Liver (tissue), 8 donors: ENCODE measurements at regions not wholly inside any gene's neighbourhood (a gene's known extent, or its start where the extent isn't known, plus 50 kb on each side); places are given as distances from the start of the nearest gene placed in this dataset.

ENCODE experiments used
- DNase-seq: peaks from one replicate; pipeline ENCODE4 v3.0.0-alpha.2; 2017; ENCODE audit warnings: low spot score
- H3K27ac ChIP-seq, 2 donors: one replicate each; pipeline ENCODE4 v1.7.0; 2013; ENCODE audit warnings: inconsistent platforms in 2 of 2, low read length in 2 of 2, control low read depth in 1 of 2, low read depth in 1 of 2, mild to moderate bottlenecking in 1 of 2
- H3K27me3 ChIP-seq, 4 donors: one replicate each; pipeline versions ENCODE4 v1.6.1 to v1.7.0; 2013; ENCODE audit warnings: low read length in 3 of 4, inconsistent platforms in 1 of 4, mild to moderate bottlenecking in 1 of 4, moderate library complexity in 1 of 4; ENCODE audit not compliant: control insufficient read depth in 4 of 4, insufficient read depth in 4 of 4
- H3K36me3 ChIP-seq, 4 donors: one replicate each; pipeline versions ENCODE4 v1.6.1 to v1.7.0; 2013; ENCODE audit warnings: low read length in 3 of 4, mild to moderate bottlenecking in 3 of 4, low read depth in 1 of 4, moderate library complexity in 1 of 4; ENCODE audit not compliant: control insufficient read depth in 4 of 4, insufficient read depth in 3 of 4
- H3K4me1 ChIP-seq, 4 donors: one replicate each; pipeline versions ENCODE4 v1.6.1 to v1.7.0; 2013; ENCODE audit warnings: low read length in 3 of 4, mild to moderate bottlenecking in 3 of 4, moderate library complexity in 1 of 4; ENCODE audit not compliant: control insufficient read depth in 4 of 4, insufficient read depth in 4 of 4
- H3K4me3 ChIP-seq, 3 donors: one replicate each; pipeline versions ENCODE4 v1.6.1 to v1.7.0; 2013; ENCODE audit warnings: low read length in 3 of 3, control low read depth in 1 of 3, low read depth in 1 of 3, mild to moderate bottlenecking in 1 of 3
- H3K9ac ChIP-seq, 2 donors: one replicate each; pipeline ENCODE4 v1.7.0; 2013; ENCODE audit warnings: low read length in 2 of 2, mild to moderate bottlenecking in 2 of 2, moderate library complexity in 2 of 2, control low read depth in 1 of 2, low read depth in 1 of 2
- H3K9me3 ChIP-seq, 4 donors: one replicate each; pipeline versions ENCODE4 v1.6.1 to v1.7.0; 2013; ENCODE audit warnings: low read length in 3 of 4; ENCODE audit not compliant: control insufficient read depth in 4 of 4
- ATF3 ChIP-seq: IDR thresholded peaks from 2 replicates; pipeline ENCODE4 v1.6.1; 2016; ENCODE audit warnings: antibody characterized with exemption
- EGR1 ChIP-seq, 2 donors: IDR thresholded peaks; 2 replicates each; pipeline ENCODE4 v1.6.1; 2016 to 2018; ENCODE audit warnings: antibody characterized with exemption in 2 of 2, low read depth in 2 of 2
- FOXA1 ChIP-seq: IDR thresholded peaks from 2 replicates; pipeline ENCODE4 v1.6.1; 2016; ENCODE audit warnings: antibody characterized with exemption
- FOXA2 ChIP-seq: IDR thresholded peaks from 2 replicates; pipeline ENCODE4 v1.6.1; 2016; ENCODE audit warnings: antibody characterized with exemption
- GABPA ChIP-seq, 2 donors: IDR thresholded peaks in 1 of 2; conservative IDR thresholded peaks in 1 of 2; 2 replicates each; pipeline ENCODE4 v1.6.1; 2016; ENCODE audit warnings: antibody characterized with exemption in 2 of 2, mild to moderate bottlenecking in 1 of 2, moderate library complexity in 1 of 2
- HNF4A ChIP-seq, 2 donors: conservative IDR thresholded peaks; 2 replicates each; pipeline ENCODE4 v1.6.1; 2016; ENCODE audit warnings: antibody characterized with exemption in 2 of 2, mild to moderate bottlenecking in 2 of 2
- HNF4G ChIP-seq: IDR thresholded peaks from 2 replicates; pipeline ENCODE4 v1.6.1; 2016; ENCODE audit warnings: antibody characterized with exemption
- JUND ChIP-seq, 2 donors: IDR thresholded peaks; 2 replicates each; pipeline ENCODE4 v1.6.1; 2016; ENCODE audit warnings: antibody characterized with exemption in 2 of 2
- NR2F2 ChIP-seq: IDR thresholded peaks from 2 replicates; pipeline ENCODE4 v1.6.1; 2016; ENCODE audit warnings: antibody characterized with exemption
- RAD21 ChIP-seq, 2 donors: IDR thresholded peaks; 2 replicates each; pipeline ENCODE4 v1.6.1; 2016; ENCODE audit warnings: antibody characterized with exemption in 2 of 2, mild to moderate bottlenecking in 2 of 2
- REST ChIP-seq: IDR thresholded peaks from 2 replicates; pipeline ENCODE4 v1.6.1; 2016; ENCODE audit warnings: antibody characterized with exemption, mild to moderate bottlenecking
- RXRA ChIP-seq, 2 donors: IDR thresholded peaks; 2 replicates each; pipeline ENCODE4 v1.6.1; 2017 to 2018; ENCODE audit warnings: antibody characterized with exemption in 2 of 2, mild to moderate bottlenecking in 1 of 2
- SP1 ChIP-seq: IDR thresholded peaks from 2 replicates; pipeline ENCODE4 v1.6.1; 2018; ENCODE audit warnings: antibody characterized with exemption, mild to moderate bottlenecking
- TAF1 ChIP-seq: conservative IDR thresholded peaks from 2 replicates; pipeline ENCODE4 v1.6.1; 2016; ENCODE audit warnings: antibody characterized with exemption, mild to moderate bottlenecking
- YY1 ChIP-seq: IDR thresholded peaks from 2 replicates; pipeline ENCODE4 v1.6.1; 2016; ENCODE audit warnings: antibody characterized with exemption, mild to moderate bottlenecking
- ZBTB33 ChIP-seq: IDR thresholded peaks from 2 replicates; pipeline ENCODE4 v1.6.1; 2016; ENCODE audit warnings: antibody characterized with exemption
- WGBS: extraction: QIAGEN DNeasy Blood & Tissue Kit; methylation state at CpG from one replicate; pipeline ENCODE4 v1.1.7; 2013; 5-methylcytosine and 5-hydroxymethylcytosine counted together
- TF ChIP-seq, protein P1 (sequence below): IDR thresholded peaks from 2 replicates; pipeline ENCODE4 v1.6.1; 2016; ENCODE audit warnings: antibody characterized with exemption
- TF ChIP-seq, protein P2 (sequence below): fragments of 150-350 bp; IDR thresholded peaks from 2 replicates; pipeline ENCODE4 v1.5.1; 2017; ENCODE audit warnings: improper control_type of control experiment, low read depth, low read length; ENCODE audit not compliant: missing input control
- donor health status: healthy.
- donor health status: healthy.
- donor health status: healthy.
- donor health status: healthy.
- donor health status: healthy.

DNA sequence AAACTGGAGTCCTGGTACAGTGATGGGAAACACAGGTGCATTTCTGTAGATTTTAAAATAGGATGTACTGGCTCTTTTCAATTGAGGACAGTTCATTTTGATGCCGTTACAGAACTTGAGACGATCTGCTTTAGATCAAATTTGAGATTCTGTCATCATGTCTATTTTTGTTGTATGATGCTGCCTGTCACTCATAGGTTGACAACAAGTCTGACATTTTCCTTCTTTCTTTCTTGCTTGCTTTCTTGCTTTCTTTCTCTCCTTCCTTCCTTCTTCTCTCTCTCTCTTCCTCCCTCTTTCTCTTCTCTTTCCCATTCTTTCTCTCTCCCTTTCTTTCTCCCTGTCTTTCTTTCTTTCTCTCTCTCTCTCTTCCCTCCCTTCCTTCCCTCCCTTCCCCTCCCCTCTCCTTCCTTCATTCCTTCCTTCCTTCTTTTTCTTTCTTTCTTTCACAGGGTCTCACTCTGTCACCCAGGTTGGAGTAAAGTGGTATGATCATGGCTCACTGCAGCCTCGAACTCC, 152.6 kb upstream of the SGK1 start:
- Histone ChIP-seq H3K27me3 (no peaks in the 10 kb centered on the region), H3K27ac (no peak overlapping the region), H3K9me3 (no peaks in the 10 kb centered on the region), H3K36me3 (no peaks in the 10 kb centered on the region), H3K4me1 (peaks cover 5 to 18% (median 11%) of the 10 kb centered on the region in 4 donors), H3K4me3 (no peak overlapping the region), H3K9ac (no peak overlapping the region)
- WGBS = 93% methylated on average over 3 of the region's 3 CpGs
- DNase-seq = no peak
- TF ChIP-seq ATF3 (no peak), GABPA (IDR thresholded peaks at IDR 0.05 in 1 of 2, conservative IDR thresholded peaks at IDR 0.05 in 1 of 2) (no peak), EGR1 (IDR thresholded peaks at IDR 0.05; ENCODE audit: low read depth in 2 of 2) (no peak)

DNA sequence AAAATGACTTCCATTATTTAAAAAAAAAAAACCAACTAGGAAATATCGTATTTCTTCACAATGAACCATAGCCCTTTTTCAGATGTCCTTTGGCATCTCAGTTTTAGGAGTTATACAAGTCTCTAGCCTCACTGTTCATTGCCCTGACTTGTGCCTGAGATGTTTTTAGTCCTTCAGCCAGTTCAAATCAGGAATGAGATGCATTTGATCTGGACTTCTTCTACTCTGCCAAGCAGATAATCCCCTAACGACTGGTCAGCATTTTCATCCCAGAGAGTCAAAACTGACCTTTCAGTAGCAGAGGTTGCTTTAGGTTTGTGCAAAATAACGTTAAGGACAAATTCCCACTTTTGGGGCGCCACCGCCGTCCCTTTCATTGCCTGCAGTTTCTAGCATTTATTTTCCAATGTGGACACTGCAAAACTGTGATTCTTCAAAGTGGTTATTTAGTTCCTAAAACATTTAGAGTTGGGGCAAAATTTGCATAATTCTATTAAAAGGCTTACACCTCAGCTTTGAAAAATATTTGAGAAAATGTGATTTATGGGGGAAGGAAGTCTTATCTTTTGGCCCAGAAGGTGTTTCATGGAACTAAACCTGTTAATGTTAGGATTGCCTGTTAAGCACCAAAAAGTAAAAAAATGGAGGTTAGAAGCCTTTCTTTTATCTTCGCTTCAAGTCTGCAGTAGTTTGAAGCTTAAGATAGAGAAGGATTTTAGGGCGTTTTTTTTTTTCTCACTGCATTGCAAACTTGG, 152.0 kb upstream of the SGK1 start:
- Histone ChIP-seq H3K9me3 (no peaks in the 10 kb centered on the region), H3K36me3 (no peaks in the 10 kb centered on the region), H3K9ac (no peak overlapping the region), H3K27ac (no peak overlapping the region), H3K27me3 (no peaks in the 10 kb centered on the region), H3K4me3 (no peak overlapping the region), H3K4me1 (peaks cover 8 to 18% (median 11%) of the 10 kb centered on the region in 4 donors)
- DNase-seq = no peak
- TF ChIP-seq REST (no peak), ZBTB33 (no peak), HNF4A (conservative IDR thresholded peaks at IDR 0.05) (no peak), HNF4G (no peak), JUND (IDR thresholded peaks at IDR 0.05) (no peak), FOXA1 (no peak), RXRA (IDR thresholded peaks at IDR 0.05) (no peak), NR2F2 (no peak), ATF3 (no peak), TAF1 (no peak), GABPA (IDR thresholded peaks at IDR 0.05 in 1 of 2, conservative IDR thresholded peaks at IDR 0.05 in 1 of 2) (no peak), FOXA2 (no peak), YY1 (no peak), SP1 (no peak), EGR1 (IDR thresholded peaks at IDR 0.05; ENCODE audit: low read depth in 2 of 2) (no peak), RAD21 (IDR thresholded peaks at IDR 0.05) (no peak)
- TF ChIP-seq, protein P1, sequence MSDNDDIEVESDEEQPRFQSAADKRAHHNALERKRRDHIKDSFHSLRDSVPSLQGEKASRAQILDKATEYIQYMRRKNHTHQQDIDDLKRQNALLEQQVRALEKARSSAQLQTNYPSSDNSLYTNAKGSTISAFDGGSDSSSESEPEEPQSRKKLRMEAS = no peak
- TF ChIP-seq, protein P2, sequence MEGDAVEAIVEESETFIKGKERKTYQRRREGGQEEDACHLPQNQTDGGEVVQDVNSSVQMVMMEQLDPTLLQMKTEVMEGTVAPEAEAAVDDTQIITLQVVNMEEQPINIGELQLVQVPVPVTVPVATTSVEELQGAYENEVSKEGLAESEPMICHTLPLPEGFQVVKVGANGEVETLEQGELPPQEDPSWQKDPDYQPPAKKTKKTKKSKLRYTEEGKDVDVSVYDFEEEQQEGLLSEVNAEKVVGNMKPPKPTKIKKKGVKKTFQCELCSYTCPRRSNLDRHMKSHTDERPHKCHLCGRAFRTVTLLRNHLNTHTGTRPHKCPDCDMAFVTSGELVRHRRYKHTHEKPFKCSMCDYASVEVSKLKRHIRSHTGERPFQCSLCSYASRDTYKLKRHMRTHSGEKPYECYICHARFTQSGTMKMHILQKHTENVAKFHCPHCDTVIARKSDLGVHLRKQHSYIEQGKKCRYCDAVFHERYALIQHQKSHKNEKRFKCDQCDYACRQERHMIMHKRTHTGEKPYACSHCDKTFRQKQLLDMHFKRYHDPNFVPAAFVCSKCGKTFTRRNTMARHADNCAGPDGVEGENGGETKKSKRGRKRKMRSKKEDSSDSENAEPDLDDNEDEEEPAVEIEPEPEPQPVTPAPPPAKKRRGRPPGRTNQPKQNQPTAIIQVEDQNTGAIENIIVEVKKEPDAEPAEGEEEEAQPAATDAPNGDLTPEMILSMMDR = no peak
- 86% methylated on average over 8 of the region's 8 CpGs for WGBS
